ENCODE measurements at regions not wholly inside any gene's neighbourhood (a gene's known extent, or its start where the extent isn't known, plus 50 kb on each side); places are given as distances from the start of the nearest gene placed in this dataset.

DNA sequence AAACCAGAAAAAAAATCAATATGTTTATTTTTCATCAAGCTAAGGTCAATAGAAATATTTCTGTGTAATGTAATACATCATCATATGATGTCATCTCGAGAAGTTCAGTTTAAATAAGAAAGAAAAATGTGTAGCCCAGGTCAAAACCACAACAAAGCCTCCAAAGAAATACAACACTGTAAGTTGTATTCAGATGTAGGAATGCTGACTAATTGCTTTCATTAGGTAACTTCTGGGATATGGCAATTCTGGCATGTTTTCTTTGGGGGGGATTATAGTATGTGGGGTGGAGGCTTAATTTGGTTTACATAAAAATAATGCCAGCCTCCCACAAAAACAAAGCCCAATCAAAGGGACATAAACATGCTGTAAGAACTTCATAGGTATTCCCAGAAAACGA, 881.8 kb upstream of the CITED2 start:
- Mint-ChIP-seq H3K9me3 (ENCODE audit: insufficient read depth) (no peaks in the 10 kb centered on the region), H3K4me3 (no peak overlapping the region), H3K36me3 (ENCODE audit: low read depth) (no peaks in the 10 kb centered on the region), H3K27ac (no peak overlapping the region), H3K4me1 (ENCODE audit: low read depth) (no peaks in the 10 kb centered on the region), H3K27me3 (ENCODE audit: low read depth) (no peaks in the 10 kb centered on the region)
- ChIA-PET CTCF (no interaction called here), POLR2A (no interaction called here)
- DNase-seq (no peak), ATAC-seq (no peak)

DNA sequence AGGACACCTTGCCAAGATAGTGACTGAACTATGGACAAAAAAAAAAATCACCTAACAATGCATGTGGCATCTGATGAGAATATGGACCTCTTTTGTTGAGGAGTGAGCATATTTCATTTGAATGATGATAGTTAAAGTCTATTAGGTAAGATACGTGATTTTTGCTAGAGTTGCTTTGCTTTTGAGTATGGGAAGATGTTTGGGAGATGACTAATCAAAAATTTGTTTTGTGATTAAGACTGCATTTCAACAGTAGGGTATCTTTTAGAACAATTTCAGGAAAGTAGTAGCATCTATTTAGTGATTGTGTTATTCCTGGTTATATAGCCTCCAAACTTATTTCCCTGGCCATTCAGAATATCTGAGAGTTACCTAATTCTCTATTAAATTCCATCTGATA, 878.6 kb upstream of the CITED2 start:
- Mint-ChIP-seq H3K4me1 (ENCODE audit: low read depth) (no peaks in the 10 kb centered on the region), H3K27ac (no peak overlapping the region), H3K9me3 (ENCODE audit: insufficient read depth) (no peaks in the 10 kb centered on the region), H3K4me3 (no peak overlapping the region), H3K36me3 (ENCODE audit: low read depth) (no peaks in the 10 kb centered on the region), H3K27me3 (ENCODE audit: low read depth) (no peaks in the 10 kb centered on the region)
- ChIA-PET CTCF (no interaction called here), POLR2A (no interaction called here)
- DNase-seq (no peak), ATAC-seq (no peak)

DNA sequence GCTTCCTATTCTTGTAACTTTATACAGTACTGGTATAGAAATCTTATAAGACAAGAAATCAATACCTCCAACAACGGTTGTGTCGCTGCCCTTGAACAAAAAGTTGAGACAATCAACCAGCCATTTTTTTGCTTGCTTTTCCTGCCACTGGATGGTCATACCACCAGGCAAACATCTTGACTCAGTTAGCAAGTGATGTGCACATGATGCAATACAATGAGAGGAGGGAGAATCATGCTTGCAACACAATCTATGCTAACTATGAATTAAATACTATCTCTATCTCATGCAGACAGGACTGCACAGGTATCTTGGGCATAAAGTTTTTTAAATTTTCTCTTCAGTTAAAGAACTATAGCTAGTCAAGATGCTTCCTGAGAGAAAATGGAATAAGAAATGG, 877.7 kb upstream of the CITED2 start:
- no peaks in the 10 kb centered on the region for H3K36me3 Mint-ChIP-seq (ENCODE audit: low read depth)
- CTCF ChIA-PET, result no interaction called here
- H3K9me3 Mint-ChIP-seq (ENCODE audit: insufficient read depth), result no peaks in the 10 kb centered on the region
- POLR2A ChIA-PET, result no interaction called here
- no peak overlapping the region for H3K4me3 Mint-ChIP-seq
- H3K27me3 Mint-ChIP-seq (ENCODE audit: low read depth), result no peaks in the 10 kb centered on the region
- DNase-seq (no peak), ATAC-seq (no peak)
- H3K27ac Mint-ChIP-seq, result no peak overlapping the region
- H3K4me1 Mint-ChIP-seq (ENCODE audit: low read depth), result no peaks in the 10 kb centered on the region

DNA sequence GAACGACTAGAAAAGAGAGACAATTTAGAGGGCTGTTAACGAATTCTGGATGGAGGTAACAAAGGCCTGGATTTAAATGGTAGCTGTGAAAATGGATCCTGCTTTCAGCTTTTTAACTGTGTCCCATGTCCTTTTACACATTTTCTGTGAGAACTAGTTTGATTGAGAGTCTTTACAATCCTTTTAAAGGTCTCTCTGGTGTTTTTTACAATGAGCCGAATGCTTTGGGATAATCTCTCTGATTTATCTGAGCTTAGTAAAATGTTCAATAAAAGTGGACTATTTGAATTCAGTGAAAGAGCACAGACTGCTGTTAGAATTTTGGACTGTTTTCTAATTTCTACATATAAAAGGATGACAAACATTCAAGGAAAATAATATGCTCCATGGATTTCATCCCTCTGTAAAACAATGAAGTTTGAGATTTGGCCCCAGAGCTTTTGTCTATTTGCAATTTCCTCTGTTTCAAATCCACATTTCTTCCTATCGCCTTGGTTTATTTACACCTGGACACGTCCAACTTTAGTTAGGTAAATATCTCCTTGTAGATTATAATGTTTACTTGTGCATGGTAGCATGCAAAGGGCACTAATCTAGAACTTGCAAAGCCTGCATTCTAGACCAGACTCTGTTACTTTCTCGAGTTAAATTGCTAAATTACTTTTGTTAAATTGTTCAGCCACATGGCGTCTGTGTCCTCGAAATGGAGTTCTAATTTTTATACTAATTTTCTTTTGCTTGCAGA, 871.0 kb upstream of the CITED2 start:
- ChIA-PET CTCF (no interaction called here), POLR2A (no interaction called here)
- DNase-seq, result no peak

DNA sequence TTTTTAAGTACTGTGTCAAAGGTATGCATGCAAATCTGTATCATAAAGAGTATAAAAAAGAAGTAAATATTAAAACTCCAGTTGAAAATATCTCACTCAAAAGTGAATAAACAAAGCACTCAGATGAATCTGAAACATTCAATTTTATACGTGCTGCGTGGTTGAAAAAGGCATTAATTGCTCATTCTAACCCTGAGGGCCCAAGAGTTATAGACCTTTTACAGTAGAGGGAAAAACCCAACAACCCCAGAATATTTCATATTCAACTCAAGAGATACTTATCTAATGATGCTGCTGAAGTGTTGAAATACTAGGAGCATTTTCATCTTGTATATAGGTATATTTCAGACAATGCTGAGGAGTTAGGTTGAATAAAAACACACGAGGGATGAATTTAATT, 862.8 kb upstream of the CITED2 start:
- Mint-ChIP-seq H3K36me3 (ENCODE audit: low read depth) (no peaks in the 10 kb centered on the region), H3K4me3 (no peak overlapping the region), H3K27ac (no peak overlapping the region), H3K27me3 (ENCODE audit: low read depth) (no peaks in the 10 kb centered on the region), H3K4me1 (ENCODE audit: low read depth) (no peaks in the 10 kb centered on the region), H3K9me3 (ENCODE audit: insufficient read depth) (no peaks in the 10 kb centered on the region)
- DNase-seq, result no peak
- no peak for ATAC-seq
- POLR2A ChIA-PET, result no interaction called here
- CTCF ChIA-PET, result no interaction called here

More for the DNA sequence above, 871.0 kb upstream of the CITED2 start:
- Mint-ChIP-seq H3K4me3 (no peak overlapping the region), H3K27ac (no peak overlapping the region), H3K4me1 (ENCODE audit: low read depth) (no peaks in the 10 kb centered on the region), H3K9me3 (ENCODE audit: insufficient read depth) (no peaks in the 10 kb centered on the region), H3K27me3 (ENCODE audit: low read depth) (no peaks in the 10 kb centered on the region), H3K36me3 (ENCODE audit: low read depth) (no peaks in the 10 kb centered on the region)
- no peak for ATAC-seq

DNA sequence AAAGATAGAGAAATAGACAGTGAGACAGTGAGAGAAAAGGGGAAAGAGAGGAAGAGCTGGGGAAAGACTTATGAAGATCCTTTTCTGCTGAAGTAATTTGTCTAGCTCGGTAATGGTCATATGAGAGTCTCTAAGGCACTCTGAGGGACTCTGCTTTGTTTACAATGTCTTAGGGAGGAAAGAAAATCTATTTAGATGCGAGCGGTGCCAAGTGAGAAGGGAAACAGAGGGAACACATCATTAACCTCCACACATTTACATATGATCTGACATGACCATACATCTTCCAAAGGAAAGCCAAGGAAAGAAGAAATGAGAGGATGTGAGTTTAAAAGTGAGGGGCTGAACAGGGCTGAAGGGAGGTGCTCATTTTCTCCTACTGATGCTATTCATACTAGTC, 862.3 kb upstream of the CITED2 start:
- H3K4me3 Mint-ChIP-seq, result no peak overlapping the region
- ATAC-seq, result no peak
- H3K36me3 Mint-ChIP-seq (ENCODE audit: low read depth), result no peaks in the 10 kb centered on the region
- no peaks in the 10 kb centered on the region for H3K9me3 Mint-ChIP-seq (ENCODE audit: insufficient read depth)
- CTCF ChIA-PET, result no interaction called here
- POLR2A ChIA-PET, result no interaction called here
- H3K27ac Mint-ChIP-seq, result no peak overlapping the region
- no peaks in the 10 kb centered on the region for H3K27me3 Mint-ChIP-seq (ENCODE audit: low read depth)
- DNase-seq, result no peak
- H3K4me1 Mint-ChIP-seq (ENCODE audit: low read depth), result no peaks in the 10 kb centered on the region

DNA sequence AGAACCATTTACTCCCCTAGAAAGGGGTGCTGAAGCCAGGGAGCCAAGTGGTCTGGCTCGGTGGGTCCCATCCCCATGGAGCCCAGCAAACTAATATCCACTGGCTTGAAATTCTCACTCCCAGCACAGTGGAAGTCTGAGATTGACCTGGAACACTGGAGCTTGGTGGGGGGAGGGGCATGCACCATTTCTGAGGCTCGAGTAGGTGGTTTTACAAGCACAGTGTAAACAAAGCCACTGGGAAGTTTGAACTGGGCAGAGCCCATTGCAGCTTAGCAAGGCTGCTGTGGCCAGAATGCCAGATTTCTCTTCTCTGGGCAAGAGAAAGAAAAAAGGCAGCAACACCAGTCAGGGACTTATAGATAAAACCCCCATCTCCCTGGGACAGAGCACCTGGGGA, 855.8 kb upstream of the CITED2 start:
- ChIA-PET POLR2A (no interaction called here), CTCF (no interaction called here)
- Mint-ChIP-seq H3K4me1 (ENCODE audit: low read depth) (no peaks in the 10 kb centered on the region), H3K36me3 (ENCODE audit: low read depth) (no peaks in the 10 kb centered on the region), H3K4me3 (no peak overlapping the region), H3K27me3 (ENCODE audit: low read depth) (no peaks in the 10 kb centered on the region), H3K9me3 (ENCODE audit: insufficient read depth) (no peaks in the 10 kb centered on the region), H3K27ac (no peak overlapping the region)
- DNase-seq (no peak), ATAC-seq (no peak)

DNA sequence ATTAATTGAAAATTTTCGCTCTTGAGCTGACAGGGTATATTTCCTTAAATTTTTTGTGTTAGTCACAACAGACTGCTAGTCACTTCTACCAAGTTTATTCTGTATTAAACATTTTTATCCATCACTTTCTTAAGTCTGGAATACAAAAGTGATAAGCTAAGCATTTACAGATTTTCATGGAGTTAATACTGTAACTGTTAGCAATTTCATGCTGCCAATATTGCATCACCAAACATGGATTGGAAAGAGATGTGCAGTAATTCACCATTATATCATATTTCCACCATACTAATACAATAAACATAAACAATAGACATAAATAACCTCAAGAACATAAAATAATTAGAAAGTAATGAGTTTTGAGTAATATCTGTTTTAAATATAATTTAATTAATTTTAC, 854.0 kb upstream of the CITED2 start:
- ATAC-seq, result no peak
- no peaks in the 10 kb centered on the region for H3K36me3 Mint-ChIP-seq (ENCODE audit: low read depth)
- no peaks in the 10 kb centered on the region for H3K4me1 Mint-ChIP-seq (ENCODE audit: low read depth)
- no peaks in the 10 kb centered on the region for H3K27me3 Mint-ChIP-seq (ENCODE audit: low read depth)
- CTCF ChIA-PET, result no interaction called here
- no peaks in the 10 kb centered on the region for H3K9me3 Mint-ChIP-seq (ENCODE audit: insufficient read depth)
- POLR2A ChIA-PET, result no interaction called here
- H3K27ac Mint-ChIP-seq, result no peak overlapping the region
- no peak overlapping the region for H3K4me3 Mint-ChIP-seq
- no peak for DNase-seq

DNA sequence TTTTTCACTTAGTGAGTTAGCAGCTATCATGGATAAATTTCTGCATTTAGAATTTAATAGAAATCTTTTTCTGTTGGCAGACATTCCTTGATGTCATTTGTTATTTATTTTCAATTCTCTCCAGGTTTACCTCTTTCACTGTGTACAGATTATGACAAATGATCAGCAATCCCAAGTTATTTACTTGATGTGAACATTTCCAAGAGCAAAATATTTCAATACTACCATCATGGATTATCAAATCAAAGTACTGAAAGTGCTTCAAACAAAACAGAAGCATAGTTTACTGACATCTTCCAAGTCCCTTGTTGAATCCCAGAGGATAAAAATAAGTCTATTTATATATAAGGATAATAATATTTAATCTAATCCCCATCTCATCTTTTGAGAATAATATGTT, 852.2 kb upstream of the CITED2 start:
- no peaks in the 10 kb centered on the region for H3K36me3 Mint-ChIP-seq (ENCODE audit: low read depth)
- H3K27ac Mint-ChIP-seq, result no peak overlapping the region
- no peak overlapping the region for H3K4me3 Mint-ChIP-seq
- ATAC-seq (no peak), DNase-seq (no peak)
- no peaks in the 10 kb centered on the region for H3K9me3 Mint-ChIP-seq (ENCODE audit: insufficient read depth)
- H3K27me3 Mint-ChIP-seq (ENCODE audit: low read depth), result no peaks in the 10 kb centered on the region
- H3K4me1 Mint-ChIP-seq (ENCODE audit: low read depth), result no peaks in the 10 kb centered on the region
- ChIA-PET CTCF (no interaction called here), POLR2A (no interaction called here)

DNA sequence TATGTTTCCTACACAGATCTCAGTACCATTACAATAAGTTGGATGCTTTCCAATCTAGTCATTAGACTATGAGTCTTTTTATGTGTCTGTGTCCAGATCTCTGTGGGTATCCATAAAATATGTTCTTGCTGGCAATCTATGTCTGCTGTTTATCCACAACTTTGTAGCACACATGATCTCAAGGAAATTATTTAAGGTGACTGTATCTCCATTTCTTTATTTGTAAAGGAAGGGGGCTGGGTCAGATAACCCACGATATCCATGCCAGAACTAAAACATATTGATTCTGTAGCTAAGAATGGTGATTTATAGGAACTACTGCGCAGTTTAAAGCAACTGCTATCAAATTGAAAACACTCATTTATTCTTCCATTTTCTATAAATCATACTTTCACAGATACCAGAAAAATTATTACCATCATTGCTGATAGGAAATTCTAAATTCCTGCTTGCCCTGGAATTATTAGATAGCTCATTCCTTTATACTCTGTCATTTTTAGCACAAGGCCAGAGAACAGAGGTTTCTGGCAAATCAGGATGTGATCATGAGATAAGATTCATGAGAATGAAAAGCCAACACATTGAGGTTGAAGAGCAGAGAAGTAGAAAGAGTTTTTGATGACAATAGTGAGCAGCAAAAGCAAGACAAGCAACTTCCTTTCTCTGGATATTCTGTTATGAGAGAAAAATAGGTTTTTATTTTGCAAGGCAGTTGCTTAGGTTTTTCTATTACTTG, 851.4 kb upstream of the CITED2 start:
- no peaks in the 10 kb centered on the region for H3K36me3 Mint-ChIP-seq (ENCODE audit: low read depth)

DNA sequence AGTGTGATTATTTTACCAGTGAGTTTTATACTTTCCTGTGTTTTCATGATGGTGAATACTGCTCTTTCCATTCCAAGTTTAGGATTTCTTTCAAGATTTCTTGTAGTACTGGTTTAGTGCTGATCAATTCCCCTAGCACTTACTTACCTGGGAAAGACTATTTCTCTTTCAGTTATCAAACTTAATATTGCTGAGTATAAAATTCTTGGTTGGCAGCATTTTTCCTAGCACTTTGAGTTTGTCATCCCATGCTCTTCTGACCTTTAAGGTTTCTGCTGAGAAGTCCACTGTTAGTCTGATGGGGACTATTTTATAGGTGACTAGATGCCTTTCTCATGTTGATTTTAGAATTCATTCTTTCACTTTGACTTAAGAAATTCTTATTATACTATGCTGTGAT, 842.8 kb upstream of the CITED2 start:
- peaks cover 11% of the 10 kb centered on the region for H3K9me3 Mint-ChIP-seq (ENCODE audit: insufficient read depth)
- no peaks in the 10 kb centered on the region for H3K36me3 Mint-ChIP-seq (ENCODE audit: low read depth)
- ChIA-PET POLR2A (no interaction called here), CTCF (no interaction called here)
- H3K4me3 Mint-ChIP-seq, result no peak overlapping the region
- H3K27ac Mint-ChIP-seq, result no peak overlapping the region
- ATAC-seq, result no peak
- no peaks in the 10 kb centered on the region for H3K4me1 Mint-ChIP-seq (ENCODE audit: low read depth)
- no peak for DNase-seq
- no peaks in the 10 kb centered on the region for H3K27me3 Mint-ChIP-seq (ENCODE audit: low read depth)

More for the DNA sequence above, 851.4 kb upstream of the CITED2 start:
- no peak for ATAC-seq
- ChIA-PET CTCF (no interaction called here), POLR2A (no interaction called here)
- no peaks in the 10 kb centered on the region for H3K4me1 Mint-ChIP-seq (ENCODE audit: low read depth)
- no peak overlapping the region for H3K4me3 Mint-ChIP-seq
- H3K27me3 Mint-ChIP-seq (ENCODE audit: low read depth), result no peaks in the 10 kb centered on the region
- no peaks in the 10 kb centered on the region for H3K9me3 Mint-ChIP-seq (ENCODE audit: insufficient read depth)
- H3K27ac Mint-ChIP-seq, result no peak overlapping the region
- DNase-seq, result no peak

DNA sequence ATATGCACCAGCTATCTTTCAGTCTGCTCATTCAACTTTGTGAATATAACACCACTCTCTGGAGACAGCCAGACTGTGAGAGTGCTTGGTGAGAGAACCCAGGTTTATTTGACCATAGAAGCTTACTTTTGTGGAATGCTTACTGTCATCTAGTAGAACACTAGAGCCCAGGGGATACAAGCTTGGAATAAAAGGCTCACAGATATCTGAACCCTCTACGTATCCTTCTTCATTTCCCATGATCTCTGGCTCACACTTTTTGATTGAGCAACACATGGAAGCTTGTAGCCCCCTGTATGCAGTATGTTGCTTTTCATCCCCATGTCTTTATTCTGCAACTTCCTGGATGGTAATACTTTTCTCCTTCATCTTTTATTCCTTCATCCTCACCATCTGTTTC, 835.3 kb upstream of the CITED2 start:
- no peak overlapping the region for H3K4me3 Mint-ChIP-seq

DNA sequence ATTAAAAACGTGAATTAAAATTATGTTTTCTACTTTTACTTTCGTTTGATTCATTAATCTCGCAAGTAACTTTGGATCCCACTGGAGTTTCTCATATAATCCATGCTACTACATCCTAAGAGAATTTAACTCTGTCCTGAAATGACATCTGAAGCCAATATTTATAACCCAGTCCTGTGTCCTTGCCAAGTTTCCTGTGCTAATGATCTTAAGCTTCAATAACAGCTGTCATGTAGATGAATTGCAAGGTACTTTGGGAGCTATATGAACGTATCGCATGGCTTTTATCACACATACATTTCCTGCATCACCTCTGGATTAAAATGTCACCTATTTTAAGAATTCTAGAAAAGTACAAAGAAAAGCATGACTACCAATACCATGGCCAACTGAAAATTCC, 833.8 kb upstream of the CITED2 start:
- Mint-ChIP-seq H3K9me3 (ENCODE audit: insufficient read depth) (no peaks in the 10 kb centered on the region), H3K27ac (no peak overlapping the region), H3K27me3 (ENCODE audit: low read depth) (no peaks in the 10 kb centered on the region), H3K36me3 (ENCODE audit: low read depth) (no peaks in the 10 kb centered on the region), H3K4me3 (no peak overlapping the region), H3K4me1 (ENCODE audit: low read depth) (no peaks in the 10 kb centered on the region)
- ChIA-PET CTCF (no interaction called here), POLR2A (no interaction called here)
- no peak for ATAC-seq
- DNase-seq, result no peak

More for the DNA sequence above, 835.3 kb upstream of the CITED2 start:
- no peaks in the 10 kb centered on the region for H3K4me1 Mint-ChIP-seq (ENCODE audit: low read depth)
- no peaks in the 10 kb centered on the region for H3K9me3 Mint-ChIP-seq (ENCODE audit: insufficient read depth)
- ChIA-PET CTCF (no interaction called here), POLR2A (no interaction called here)
- no peaks in the 10 kb centered on the region for H3K27me3 Mint-ChIP-seq (ENCODE audit: low read depth)
- no peak overlapping the region for H3K27ac Mint-ChIP-seq
- ATAC-seq, result no peak
- no peaks in the 10 kb centered on the region for H3K36me3 Mint-ChIP-seq (ENCODE audit: low read depth)
- no peak for DNase-seq

Data from activated CD8-positive, alpha-beta T cell treated with anti-CD3 and anti-CD28 coated beads, Interleukin-2, amount 10 ng/mL, durations not matched to agents 7 days and 5 days (primary cell).